ENCODE measurements at regions not wholly inside any gene's neighbourhood (a gene's known extent, or its start where the extent isn't known, plus 50 kb on each side); places are given as distances from the start of the nearest gene placed in this dataset.

- no peak overlapping the region for H3K4me3 Mint-ChIP-seq
- POLR2A ChIA-PET: no interaction called here
- H3K9me3 Mint-ChIP-seq: peaks cover 39% of the 10 kb centered on the region
- H3K36me3 Mint-ChIP-seq: no peaks in the 10 kb centered on the region
- no peaks in the 10 kb centered on the region for H3K27me3 Mint-ChIP-seq
- no peak for DNase-seq
- intact Hi-C loops (cut with micrococcal nuclease): no loop called here
- CTCF ChIA-PET: no interaction called here
- H3K4me1 Mint-ChIP-seq (ENCODE audit: low read depth): no peaks in the 10 kb centered on the region
- H3K27ac Mint-ChIP-seq: no peak overlapping the region
These were observed 202.1 kb downstream of the NOVA1 start for GRCh38 chr14:26395726-26396125.

GRCh38 chr14:26394150-26394810, 203.6 kb downstream of the NOVA1 start:
- H3K4me1 Mint-ChIP-seq (ENCODE audit: low read depth): no peaks in the 10 kb centered on the region
- ChIA-PET POLR2A (no interaction called here), CTCF (interaction anchor here (1.0 kb wide), 1 partner anchor 8 kb away, joined by 3 read pairs; no protein-coding TSS in a partner anchor)
- no peak overlapping the region for H3K27ac Mint-ChIP-seq
- peaks cover 29% of the 10 kb centered on the region for H3K9me3 Mint-ChIP-seq
- no peaks in the 10 kb centered on the region for H3K27me3 Mint-ChIP-seq
- H3K36me3 Mint-ChIP-seq: no peaks in the 10 kb centered on the region
- intact Hi-C loops (cut with micrococcal nuclease): no loop called here
- DNase-seq: no peak
- H3K4me3 Mint-ChIP-seq: no peak overlapping the region

GRCh38 chr14:26392498-26392897, 205.3 kb downstream of the NOVA1 start:
- Mint-ChIP-seq H3K36me3 (no peaks in the 10 kb centered on the region), H3K4me3 (no peak overlapping the region), H3K27me3 (no peaks in the 10 kb centered on the region), H3K4me1 (ENCODE audit: low read depth) (no peaks in the 10 kb centered on the region), H3K9me3 (peaks cover 28% of the 10 kb centered on the region), H3K27ac (no peak overlapping the region)
- CTCF ChIA-PET: no interaction called here
- POLR2A ChIA-PET: no interaction called here
- no peak for DNase-seq
- intact Hi-C loops (cut with micrococcal nuclease): no loop called here

- CTCF ChIA-PET: no interaction called here
- Mint-ChIP-seq H3K27ac (no peak overlapping the region), H3K9me3 (peaks cover 32% of the 10 kb centered on the region), H3K36me3 (no peaks in the 10 kb centered on the region), H3K4me3 (no peak overlapping the region), H3K27me3 (no peaks in the 10 kb centered on the region), H3K4me1 (ENCODE audit: low read depth) (no peaks in the 10 kb centered on the region)
- no peak for DNase-seq
- POLR2A ChIA-PET: no interaction called here
- intact Hi-C loops (cut with micrococcal nuclease): no loop called here
These were observed 208.0 kb downstream of the NOVA1 start for GRCh38 chr14:26389646-26390508.

- Mint-ChIP-seq H3K4me1 (ENCODE audit: low read depth) (no peaks in the 10 kb centered on the region), H3K4me3 (no peak overlapping the region), H3K36me3 (no peaks in the 10 kb centered on the region), H3K27ac (no peak overlapping the region), H3K9me3 (peaks cover 16% of the 10 kb centered on the region), H3K27me3 (no peaks in the 10 kb centered on the region)
- no peak for DNase-seq
- ChIA-PET POLR2A (no interaction called here), CTCF (no interaction called here)
- intact Hi-C loops (cut with micrococcal nuclease): no loop called here
These were observed 212.5 kb downstream of the NOVA1 start for GRCh38 chr14:26385310-26385709.

- POLR2A ChIA-PET: no interaction called here
- Mint-ChIP-seq H3K4me3 (no peak overlapping the region), H3K4me1 (ENCODE audit: low read depth) (no peaks in the 10 kb centered on the region), H3K9me3 (peaks cover 26% of the 10 kb centered on the region), H3K36me3 (no peaks in the 10 kb centered on the region), H3K27ac (no peak overlapping the region), H3K27me3 (no peaks in the 10 kb centered on the region)
- intact Hi-C loops (cut with micrococcal nuclease): no loop called here
- no peak for DNase-seq
- CTCF ChIA-PET: no interaction called here
These were observed 214.7 kb downstream of the NOVA1 start for GRCh38 chr14:26382901-26383685.

- no peak overlapping the region for H3K4me3 Mint-ChIP-seq
- no peak for DNase-seq
- ChIA-PET POLR2A (no interaction called here), CTCF (no interaction called here)
- no peak overlapping the region for H3K27ac Mint-ChIP-seq
- no peaks in the 10 kb centered on the region for H3K36me3 Mint-ChIP-seq
- peaks cover 23% of the 10 kb centered on the region for H3K9me3 Mint-ChIP-seq
- intact Hi-C loops (cut with micrococcal nuclease): no loop called here
- no peaks in the 10 kb centered on the region for H3K4me1 Mint-ChIP-seq (ENCODE audit: low read depth)
- H3K27me3 Mint-ChIP-seq: no peaks in the 10 kb centered on the region
These were observed 216.4 kb downstream of the NOVA1 start for GRCh38 chr14:26381405-26381804.

- intact Hi-C loops (cut with micrococcal nuclease): no loop called here
- ChIA-PET CTCF (no interaction called here), POLR2A (no interaction called here)
- peaks cover 25% of the 10 kb centered on the region for H3K9me3 Mint-ChIP-seq
- no peak for DNase-seq
- no peaks in the 10 kb centered on the region for H3K27me3 Mint-ChIP-seq
- no peak overlapping the region for H3K4me3 Mint-ChIP-seq
- H3K36me3 Mint-ChIP-seq: no peaks in the 10 kb centered on the region
- H3K4me1 Mint-ChIP-seq (ENCODE audit: low read depth): no peaks in the 10 kb centered on the region
- no peak overlapping the region for H3K27ac Mint-ChIP-seq
These were observed 217.2 kb downstream of the NOVA1 start for GRCh38 chr14:26380637-26381036.

GRCh38 chr14:26379951-26380350, 217.9 kb downstream of the NOVA1 start:
- intact Hi-C loops (cut with micrococcal nuclease): no loop called here
- Mint-ChIP-seq H3K36me3 (no peaks in the 10 kb centered on the region), H3K9me3 (peaks cover 20% of the 10 kb centered on the region), H3K4me1 (ENCODE audit: low read depth) (no peaks in the 10 kb centered on the region), H3K27ac (no peak overlapping the region), H3K27me3 (no peaks in the 10 kb centered on the region), H3K4me3 (no peak overlapping the region)
- CTCF ChIA-PET: no interaction called here
- DNase-seq: no peak
- POLR2A ChIA-PET: no interaction called here

GRCh38 chr14:26377150-26377549, 220.7 kb downstream of the NOVA1 start:
- no peak overlapping the region for H3K27ac Mint-ChIP-seq
- no peak for DNase-seq
- H3K27me3 Mint-ChIP-seq: no peaks in the 10 kb centered on the region
- intact Hi-C loops (cut with micrococcal nuclease): no loop called here
- ChIA-PET CTCF (no interaction called here), POLR2A (no interaction called here)
- H3K4me1 Mint-ChIP-seq (ENCODE audit: low read depth): no peaks in the 10 kb centered on the region
- H3K4me3 Mint-ChIP-seq: no peak overlapping the region
- no peaks in the 10 kb centered on the region for H3K36me3 Mint-ChIP-seq
- H3K9me3 Mint-ChIP-seq: peaks cover 17% of the 10 kb centered on the region

GRCh38 chr14:26370115-26370514, 227.7 kb downstream of the NOVA1 start:
- ChIA-PET CTCF (no interaction called here), POLR2A (no interaction called here)
- peaks cover 22% of the 10 kb centered on the region for H3K9me3 Mint-ChIP-seq
- no peaks in the 10 kb centered on the region for H3K4me1 Mint-ChIP-seq (ENCODE audit: low read depth)
- no peaks in the 10 kb centered on the region for H3K27me3 Mint-ChIP-seq
- H3K4me3 Mint-ChIP-seq: no peak overlapping the region
- no peaks in the 10 kb centered on the region for H3K36me3 Mint-ChIP-seq
- no peak overlapping the region for H3K27ac Mint-ChIP-seq
- intact Hi-C loops (cut with micrococcal nuclease): no loop called here
- DNase-seq: no peak

- H3K36me3 Mint-ChIP-seq: no peaks in the 10 kb centered on the region
- intact Hi-C loops (cut with micrococcal nuclease): no loop called here
- no peak overlapping the region for H3K4me3 Mint-ChIP-seq
- H3K27me3 Mint-ChIP-seq: no peaks in the 10 kb centered on the region
- POLR2A ChIA-PET: no interaction called here
- H3K27ac Mint-ChIP-seq: no peak overlapping the region
- DNase-seq: no peak
- H3K9me3 Mint-ChIP-seq: peaks cover 18% of the 10 kb centered on the region
- no peaks in the 10 kb centered on the region for H3K4me1 Mint-ChIP-seq (ENCODE audit: low read depth)
- CTCF ChIA-PET: no interaction called here
These were observed 234.1 kb downstream of the NOVA1 start for GRCh38 chr14:26363689-26364088.

Data from activated CD4-positive, alpha-beta memory T cell treated with anti-CD3 and anti-CD28 coated beads for 36 hours (primary cell).